Common myeloid progenitor, CD34-positive (primary cell): ENCODE measurements at regions not wholly inside any gene's neighbourhood (a gene's known extent, or its start where the extent isn't known, plus 50 kb on each side); places are given as distances from the start of the nearest gene placed in this dataset.

Experiments used
- CTCF ChIA-PET: fragments of 350-600 bp; sonication (Branson Sonifier 250); formaldehyde crosslinking; loops from one replicate; lab custom pipeline; 2021; ENCODE audit warnings: antibody characterized with exemption; lab: Charles Lee
- POLR2A ChIA-PET: fragments of 350-600 bp; sonication (Branson Sonifier 250); formaldehyde crosslinking; loops from one replicate; lab custom pipeline; 2021; ENCODE audit warnings: antibody characterized with exemption; lab: Charles Lee
- DNase-seq, 3 donors: peaks; one replicate each; pipeline versions ENCODE4 v3.0.0 to v3.0.0-alpha.2; 2013
- H3K27ac ChIP-seq, 2 experiments: 1 replicate in 1 of 2; 2 replicates in 1 of 2; pipeline ENCODE4 v1.7.0; 2013; ENCODE audit warnings: inconsistent platforms in 2 of 2, low read length in 2 of 2, mild to moderate bottlenecking in 2 of 2, low read depth in 1 of 2, moderate library complexity in 1 of 2; ENCODE audit not compliant: severe bottlenecking in 2 of 2, insufficient read depth in 1 of 2, poor library complexity in 1 of 2
- H3K27me3 ChIP-seq, 5 experiments: replicated peaks in 2 of 5; 1 replicate in 3 of 5; 2 replicates in 2 of 5; pipeline versions ENCODE4 v1.6.1 to v1.7.0; 2013; ENCODE audit warnings: low read length in 4 of 5, mild to moderate bottlenecking in 2 of 5, moderate library complexity in 2 of 5, inconsistent platforms in 1 of 5; ENCODE audit not compliant: insufficient read depth in 5 of 5, control insufficient read depth in 4 of 5
- H3K36me3 ChIP-seq, 4 experiments: 1 replicate in 2 of 4; 2 replicates in 2 of 4; pipeline versions ENCODE4 v1.6.1 to v1.7.0; 2013; ENCODE audit warnings: low read length in 3 of 4, control low read depth in 1 of 4, mild to moderate bottlenecking in 1 of 4; ENCODE audit not compliant: control insufficient read depth in 4 of 4, insufficient read depth in 4 of 4
- H3K4me1 ChIP-seq, 4 experiments: 1 replicate in 3 of 4; 2 replicates in 1 of 4; pipeline versions ENCODE4 v1.6.1 to v1.7.1; 2013; ENCODE audit warnings: low read length in 3 of 4, mild to moderate bottlenecking in 3 of 4, control low read depth in 1 of 4, inconsistent platforms in 1 of 4, moderate library complexity in 1 of 4; ENCODE audit not compliant: control insufficient read depth in 4 of 4, insufficient read depth in 4 of 4; ENCODE audit errors: control extremely low read depth in 1 of 4
- H3K4me3 ChIP-seq, 7 experiments: 1 replicate in 4 of 7; 2 replicates in 3 of 7; pipeline versions ENCODE4 v1.5.1 to v1.7.0; 2013; ENCODE audit warnings: mild to moderate bottlenecking in 7 of 7, low read length in 6 of 7, moderate library complexity in 6 of 7, inconsistent platforms in 2 of 7, low read depth in 2 of 7, control low read depth in 1 of 7; ENCODE audit not compliant: insufficient read depth in 4 of 7, control insufficient read depth in 1 of 7; ENCODE audit errors: extremely low read depth in 1 of 7
- H3K9me3 ChIP-seq, 5 experiments: 1 replicate in 4 of 5; 2 replicates in 1 of 5; pipeline versions ENCODE4 v1.6.1 to v1.7.1; 2013; ENCODE audit warnings: low read length in 4 of 5, mild to moderate bottlenecking in 2 of 5, inconsistent platforms in 1 of 5, low read depth in 1 of 5, moderate library complexity in 1 of 5; ENCODE audit not compliant: control insufficient read depth in 4 of 5, insufficient read depth in 2 of 5; ENCODE audit errors: control extremely low read depth in 1 of 5
- WGBS: methylation state at CpG from one replicate; pipeline ENCODE4 v1.1.5; 2013; ENCODE audit not compliant: insufficient coverage; 5-methylcytosine and 5-hydroxymethylcytosine counted together

DNA sequence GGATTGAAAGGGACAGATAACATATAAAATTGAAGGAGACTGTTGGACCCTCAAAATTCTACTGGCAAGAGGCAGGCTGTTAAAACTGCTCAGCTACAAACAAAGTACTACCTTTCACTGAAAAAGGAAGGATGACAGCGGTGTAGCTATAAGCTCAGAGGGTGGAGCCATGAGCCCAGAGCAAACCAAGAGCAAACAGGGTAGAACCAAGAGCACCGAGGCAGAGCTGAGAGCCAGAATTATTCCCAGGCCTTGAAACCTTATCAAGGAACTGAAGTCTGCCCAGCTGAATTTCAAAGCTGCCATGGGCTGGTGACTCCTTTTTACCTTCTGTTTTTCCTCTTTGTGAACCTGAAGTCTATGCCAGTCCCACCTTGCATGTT, 74.7 kb upstream of the SLC4A11 start:
- ChIA-PET POLR2A (interaction anchor here (0.6 to 0.8 kb wide), 2 partner anchors 65 to 240 kb away, joined by 3 to 4 read pairs; no protein-coding TSS in a partner anchor), CTCF (interaction anchor here (0.9 to 4.1 kb wide), 5 partner anchors 17 to 283 kb away, joined by 3 to 25 read pairs (median 4); no protein-coding TSS in a partner anchor)
- H3K36me3 ChIP-seq: peaks cover 6 to 41% (median 10%) of the 10 kb centered on the region in 4 experiments
- peak overlapping the region in 1 of 2 experiments; percentile 37 for H3K27ac ChIP-seq
- H3K27me3 ChIP-seq: no peaks in the 10 kb centered on the region
- DNase-seq: peak in 2 of 3 donors; percentile 5 to 29
- H3K4me1 ChIP-seq: peaks cover 11 to 21% (median 16%) of the 10 kb centered on the region in 4 experiments
- 13% methylated on average over 2 of the region's 2 CpGs for WGBS
- no peak overlapping the region for H3K4me3 ChIP-seq
- no peaks in the 10 kb centered on the region for H3K9me3 ChIP-seq

DNA sequence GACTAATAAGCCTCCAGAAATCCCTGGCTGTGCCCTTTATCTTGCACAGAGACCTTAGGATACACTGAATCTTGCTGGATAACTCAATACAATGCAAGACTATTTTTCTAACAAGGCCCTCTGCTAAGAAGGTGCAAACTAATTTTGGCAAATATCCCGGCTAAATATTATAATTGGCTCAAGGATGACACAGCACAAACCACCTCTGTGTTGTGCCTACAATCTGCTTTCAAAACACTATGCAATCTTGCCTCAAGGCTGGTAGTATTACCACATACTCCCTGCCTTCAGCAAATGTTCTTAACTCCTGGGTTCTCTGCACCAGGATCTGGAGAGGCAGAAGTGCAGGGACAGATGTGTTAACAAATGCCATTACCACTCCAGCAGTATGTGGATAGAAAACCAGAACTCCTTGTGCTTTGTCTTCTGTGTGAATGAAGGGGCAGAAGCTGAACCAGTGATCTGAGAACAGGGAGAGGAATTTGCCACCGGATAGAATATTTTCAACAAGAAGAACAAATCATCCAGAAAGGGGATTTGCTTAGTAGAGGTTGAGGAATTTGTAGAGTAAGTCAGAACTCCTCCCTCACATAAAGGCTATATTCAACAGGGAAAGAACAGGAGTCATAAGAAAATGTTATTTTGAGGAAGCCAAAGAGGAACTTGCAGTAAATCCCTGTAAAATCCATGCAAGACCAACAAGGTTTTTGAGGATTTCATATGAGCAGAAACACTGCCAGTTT, 74.1 kb upstream of the SLC4A11 start:
- Histone ChIP-seq H3K4me3 (no peak overlapping the region), H3K27ac (peak overlapping the region in 1 of 2 experiments; percentile 37), H3K27me3 (no peaks in the 10 kb centered on the region), H3K9me3 (no peaks in the 10 kb centered on the region), H3K4me1 (peaks cover 11 to 21% (median 16%) of the 10 kb centered on the region in 4 experiments), H3K36me3 (peaks cover 8 to 41% (median 9%) of the 10 kb centered on the region in 4 experiments)
- POLR2A ChIA-PET: interaction anchor here (0.6 kb wide), 1 partner anchor 241 kb away, joined by 3 read pairs; no protein-coding TSS in a partner anchor
- peak in 2 of 3 donors; percentile 54 to 56 for DNase-seq
- WGBS: 14% methylated on average over 1 of the region's 2 CpGs
- CTCF ChIA-PET: interaction anchor here (1.1 to 4.1 kb wide), 4 partner anchors 17 to 283 kb away, joined by 3 to 25 read pairs (median 6); no protein-coding TSS in a partner anchor

GRCh38 chr20:3311623-3312022, 72.6 kb upstream of the SLC4A11 start:
- Histone ChIP-seq H3K4me3 (no peak overlapping the region), H3K4me1 (peaks cover 11 to 21% (median 16%) of the 10 kb centered on the region in 4 experiments), H3K36me3 (peaks cover 7 to 50% (median 19%) of the 10 kb centered on the region in 4 experiments), H3K27ac (no peak overlapping the region), H3K27me3 (no peaks in the 10 kb centered on the region), H3K9me3 (no peaks in the 10 kb centered on the region)
- POLR2A ChIA-PET: no interaction called here
- CTCF ChIA-PET: interaction anchor here (0.8 kb wide), 1 partner anchor 132 kb away, joined by 4 read pairs; no protein-coding TSS in a partner anchor
- WGBS: no CpG with 5 or more reads among the region's 2 CpGs
- peak in 1 of 3 donors; percentile 5 for DNase-seq

DNA sequence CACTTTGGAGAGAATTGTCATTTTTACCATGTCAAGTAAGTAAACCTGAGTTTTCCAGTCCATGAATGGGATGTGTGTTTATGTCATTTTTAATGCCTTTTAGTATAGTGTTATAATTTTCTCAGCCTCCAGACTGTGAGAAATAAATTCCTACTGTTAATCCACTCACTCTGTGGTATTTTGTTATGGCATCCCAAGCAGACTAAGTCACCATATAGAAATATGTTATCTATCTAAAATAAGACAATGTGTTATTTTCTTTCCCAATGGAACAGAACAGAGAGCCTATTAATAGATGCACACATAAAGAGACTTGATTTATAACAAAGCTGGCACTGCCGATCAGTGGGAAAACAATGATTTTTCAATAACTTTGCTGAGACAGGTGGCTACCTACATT, 70.2 kb upstream of the SLC4A11 start:
- H3K4me3 ChIP-seq: no peak overlapping the region
- no peaks in the 10 kb centered on the region for H3K9me3 ChIP-seq
- no peak overlapping the region for H3K27ac ChIP-seq
- WGBS: no CpG with 5 or more reads among the region's 1 CpG
- H3K36me3 ChIP-seq: peaks cover 5 to 50% (median 22%) of the 10 kb centered on the region in 4 experiments
- POLR2A ChIA-PET: interaction anchor here (0.6 kb wide), 1 partner anchor 240 kb away, joined by 4 read pairs; no protein-coding TSS in a partner anchor
- DNase-seq: no peak
- peaks cover 11 to 20% (median 15%) of the 10 kb centered on the region in 4 experiments for H3K4me1 ChIP-seq
- CTCF ChIA-PET: no interaction called here
- H3K27me3 ChIP-seq: no peaks in the 10 kb centered on the region

GRCh38 chr20:3307725-3308124, 68.7 kb upstream of the SLC4A11 start:
- CTCF ChIA-PET: no interaction called here
- POLR2A ChIA-PET: no interaction called here
- H3K9me3 ChIP-seq: no peaks in the 10 kb centered on the region
- H3K27ac ChIP-seq: no peak overlapping the region
- H3K4me3 ChIP-seq: no peak overlapping the region
- peaks cover 0 to 53% (median 29%) of the 10 kb centered on the region in 4 experiments for H3K36me3 ChIP-seq
- DNase-seq: no peak
- H3K4me1 ChIP-seq: peaks cover 0 to 5% (median under 1%) of the 10 kb centered on the region in 4 experiments
- H3K27me3 ChIP-seq: no peaks in the 10 kb centered on the region
- no CpG with 5 or more reads among the region's 2 CpGs for WGBS

GRCh38 chr20:3307078-3307477, 68.1 kb upstream of the SLC4A11 start:
- peaks cover 0 to 56% (median 31%) of the 10 kb centered on the region in 4 experiments for H3K36me3 ChIP-seq
- no peak overlapping the region for H3K27ac ChIP-seq

DNA sequence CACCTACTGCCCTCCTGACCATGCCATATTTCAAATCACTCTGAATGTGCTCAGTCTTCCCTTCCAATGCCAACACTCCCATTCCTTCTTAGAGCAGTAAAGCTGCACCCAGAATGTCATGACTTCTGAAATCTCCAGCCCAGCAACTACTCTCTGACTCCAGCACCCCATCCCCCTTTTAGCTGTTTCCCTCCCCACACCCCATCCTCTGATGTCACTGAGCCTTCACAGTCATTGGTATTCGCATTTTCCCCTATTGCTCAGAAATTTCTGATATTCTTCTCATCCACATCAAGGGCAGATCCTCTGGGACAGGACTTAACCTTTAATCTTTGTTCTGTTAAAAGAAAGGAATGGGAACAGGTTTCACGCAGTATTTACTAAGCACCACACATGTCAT, 67.1 kb upstream of the SLC4A11 start:
- ChIA-PET POLR2A (no interaction called here), CTCF (no interaction called here)
- DNase-seq: no peak
- 89% methylated on average over 1 of the region's 2 CpGs for WGBS
- H3K9me3 ChIP-seq: no peaks in the 10 kb centered on the region
- H3K4me1 ChIP-seq: no peaks in the 10 kb centered on the region
- H3K27ac ChIP-seq: no peak overlapping the region
- H3K27me3 ChIP-seq: no peaks in the 10 kb centered on the region
- H3K36me3 ChIP-seq: peaks cover 0 to 49% (median 31%) of the 10 kb centered on the region in 4 experiments
- no peak overlapping the region for H3K4me3 ChIP-seq

More at GRCh38 chr20:3307078-3307477, 68.1 kb upstream of the SLC4A11 start:
- Histone ChIP-seq H3K27me3 (no peaks in the 10 kb centered on the region), H3K9me3 (no peaks in the 10 kb centered on the region), H3K4me3 (no peak overlapping the region), H3K4me1 (no peaks in the 10 kb centered on the region)
- no peak for DNase-seq
- 94% methylated on average over 2 of the region's 2 CpGs for WGBS
- POLR2A ChIA-PET: no interaction called here
- CTCF ChIA-PET: no interaction called here
